GM21423 (cell line): ENCODE measurements at regions not wholly inside any gene's neighbourhood (a gene's known extent, or its start where the extent isn't known, plus 50 kb on each side); places are given as distances from the start of the nearest gene placed in this dataset.
A peak's percentile ranks its signal among the peaks of the same experiment; 100 is the strongest.
"Not testable (repeated sequence)": the region's sequence is repeated elsewhere in the genome, so short reads cannot be mapped to it uniquely, and the experiment has no call there.

Experiments used
- ATAC-seq: cut with Tn5 transposase; IDR thresholded peaks from one replicate; pipeline ENCODE4 v1.9.1; 2021; ENCODE audit warnings: mild to moderate bottlenecking, moderate library complexity; ENCODE audit not compliant: unreplicated experiment

DNA sequence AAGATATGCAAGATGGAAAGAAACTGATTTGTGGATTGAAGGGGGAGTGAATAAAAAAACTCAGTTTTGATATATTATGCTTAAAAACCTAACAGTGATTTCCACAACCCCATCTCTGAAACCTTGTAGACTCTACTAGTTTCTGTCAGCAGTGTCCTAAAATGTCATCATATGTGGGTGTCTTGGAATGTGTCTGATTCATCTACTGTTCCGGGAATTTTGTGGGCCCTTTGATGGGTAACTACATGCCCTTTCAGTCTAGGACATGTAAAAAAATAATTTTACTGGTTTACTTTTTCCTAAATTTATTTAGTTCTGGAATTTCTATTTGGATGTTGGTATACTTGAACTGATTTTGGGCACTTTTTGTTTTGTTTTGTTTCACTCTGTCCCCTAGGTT, 118.9 kb upstream of the NMUR2 start:
- no peak for ATAC-seq

- peak; percentile 67 for ATAC-seq
Measured at GRCh38 chr5:152527358-152528052, 122.4 kb upstream of the NMUR2 start.

DNA sequence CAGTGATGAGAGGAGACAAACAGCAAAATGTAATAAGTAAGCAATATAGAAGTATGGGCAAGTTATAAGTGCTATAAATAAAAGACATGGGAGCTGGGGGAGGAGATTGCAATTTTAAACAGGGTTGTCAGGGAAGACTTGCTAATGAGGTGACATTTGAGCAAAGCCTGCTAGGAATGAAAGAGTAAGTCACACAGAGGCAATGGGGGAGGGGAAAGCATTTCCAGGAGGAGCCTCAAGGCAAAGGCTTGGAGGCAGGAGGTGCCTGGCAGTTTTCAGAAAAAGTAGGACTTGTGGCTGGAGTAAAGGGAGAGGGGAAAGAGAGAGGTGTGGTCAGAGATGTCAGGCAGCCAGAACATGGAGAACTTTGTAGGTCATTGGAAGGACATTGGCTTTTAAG, 124.4 kb upstream of the NMUR2 start:
- ATAC-seq: no peak

DNA sequence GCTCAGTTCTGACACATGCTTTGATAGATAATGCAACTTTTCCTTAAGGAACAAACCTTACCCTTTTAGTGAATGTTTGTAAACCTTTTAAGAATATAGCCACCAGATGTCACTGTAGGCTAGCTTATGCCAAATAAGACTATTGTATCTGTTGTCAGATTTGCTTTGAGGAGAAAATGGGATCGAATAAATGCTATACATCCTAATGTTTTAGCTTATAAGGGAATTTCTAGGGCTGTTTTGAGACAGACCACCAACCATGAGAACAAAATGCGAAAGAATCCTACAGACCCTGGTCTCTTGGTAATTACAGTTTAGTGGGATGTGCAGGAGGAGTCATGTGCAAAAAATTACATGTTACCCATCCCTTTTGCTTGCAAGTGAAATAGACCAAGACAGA, 127.6 kb upstream of the NMUR2 start:
- no peak for ATAC-seq

GRCh38 chr5:152534641-152535040, 129.6 kb upstream of the NMUR2 start:
- no peak for ATAC-seq

GRCh38 chr5:152542741-152543140, 137.7 kb upstream of the NMUR2 start:
- no peak for ATAC-seq

DNA sequence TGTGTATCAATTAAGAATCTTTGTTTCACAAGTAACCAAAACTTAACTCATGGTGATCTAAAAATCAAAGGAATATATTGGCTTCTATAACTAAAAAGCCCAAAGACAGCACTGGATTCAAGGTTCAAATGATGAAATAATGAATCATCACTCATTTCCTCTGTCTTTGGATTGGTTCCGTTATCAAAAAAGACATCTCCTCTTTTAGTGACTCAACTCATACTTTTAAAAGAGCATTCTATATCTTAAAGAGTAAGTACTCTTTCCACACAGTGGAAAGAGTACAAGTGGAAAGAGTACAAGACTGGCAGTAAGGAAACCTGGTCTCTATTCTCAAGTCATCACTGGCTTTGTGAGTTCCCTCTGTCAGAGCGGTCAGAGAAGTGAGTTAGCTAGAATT, 141.4 kb upstream of the NMUR2 start:
- no peak for ATAC-seq

- ATAC-seq: no peak
Measured at GRCh38 chr5:152547202-152547601, 142.1 kb upstream of the NMUR2 start.

- ATAC-seq: no peak
Measured at GRCh38 chr5:152549709-152550108, 144.6 kb upstream of the NMUR2 start.

- ATAC-seq: peak; percentile 42
Measured at GRCh38 chr5:152551061-152551460, 146.0 kb upstream of the NMUR2 start.

DNA sequence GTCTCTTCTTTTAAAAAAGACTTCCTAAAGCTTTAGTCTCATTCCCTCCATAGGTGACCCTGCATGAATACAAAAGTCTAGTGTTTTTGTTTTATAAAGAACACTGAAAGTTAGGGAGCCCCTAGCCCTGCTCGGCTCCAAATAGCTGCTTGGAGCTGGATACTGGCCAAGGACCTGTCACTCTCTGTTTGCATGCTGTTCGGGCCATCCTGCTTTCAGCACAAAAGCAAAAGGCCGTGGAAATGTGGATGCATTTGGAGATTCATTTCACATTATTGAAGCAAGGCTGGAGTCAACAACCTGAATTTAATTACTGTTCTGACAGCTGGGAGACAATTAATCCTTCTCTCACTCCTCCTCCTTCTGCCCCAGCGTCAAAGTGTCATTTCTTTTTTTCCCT, 151.7 kb upstream of the NMUR2 start:
- no peak for ATAC-seq

DNA sequence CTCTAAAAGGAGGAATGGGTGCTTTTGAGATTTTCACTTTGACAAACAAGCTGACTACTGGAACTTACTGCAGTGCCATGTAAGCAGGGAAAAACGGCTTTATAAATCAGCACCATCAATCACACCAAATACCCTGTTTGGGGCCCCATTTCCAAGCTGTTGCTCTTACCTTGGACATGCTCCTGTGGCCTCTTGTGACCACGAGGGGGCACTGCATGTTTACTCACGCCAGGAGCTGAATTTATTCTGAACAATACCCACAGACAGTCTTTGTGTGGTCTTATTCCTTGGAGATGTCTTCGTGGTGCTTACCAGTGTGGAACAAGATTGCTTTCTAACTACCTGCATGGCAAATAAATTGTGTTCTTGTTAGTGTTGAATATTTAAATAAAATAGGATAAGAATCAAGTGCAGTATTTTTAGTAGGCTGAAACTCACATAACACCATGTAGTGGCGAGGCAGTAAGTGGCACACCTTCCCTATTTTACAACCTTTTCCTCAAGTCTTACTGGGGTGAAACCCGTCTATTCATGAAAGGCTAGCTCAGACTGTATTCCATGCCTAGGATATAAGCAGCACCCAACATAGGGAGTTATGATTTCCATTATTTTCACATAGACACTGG, 155.5 kb upstream of the NMUR2 start:
- ATAC-seq: no peak

GRCh38 chr5:152568016-152568415, 162.9 kb upstream of the NMUR2 start:
- ATAC-seq: no peak

DNA sequence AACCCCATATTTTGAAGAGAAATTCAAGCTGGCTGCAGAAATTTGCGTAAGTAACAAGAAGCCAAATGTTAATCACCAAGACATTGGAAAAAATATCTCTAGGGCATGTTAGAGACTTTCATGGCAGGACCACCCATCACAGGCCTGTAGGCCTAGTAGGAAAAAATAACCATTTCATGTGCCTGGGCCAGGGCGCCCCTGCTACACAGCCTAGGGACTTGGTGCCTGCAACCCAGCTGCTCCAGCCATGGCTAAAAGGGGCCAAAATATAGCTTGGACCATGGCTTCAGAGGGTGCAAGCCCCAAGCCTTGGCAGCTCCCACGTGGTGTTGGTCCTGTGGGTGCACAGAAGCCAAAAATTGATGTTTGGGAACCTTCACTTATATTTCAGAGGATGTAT, 167.7 kb upstream of the NMUR2 start:
- no peak for ATAC-seq

- no peak for ATAC-seq
Measured at GRCh38 chr5:152584103-152584502, 179.0 kb upstream of the NMUR2 start.

- no peak for ATAC-seq
Measured at GRCh38 chr5:152592416-152592815, 187.3 kb upstream of the NMUR2 start.

DNA sequence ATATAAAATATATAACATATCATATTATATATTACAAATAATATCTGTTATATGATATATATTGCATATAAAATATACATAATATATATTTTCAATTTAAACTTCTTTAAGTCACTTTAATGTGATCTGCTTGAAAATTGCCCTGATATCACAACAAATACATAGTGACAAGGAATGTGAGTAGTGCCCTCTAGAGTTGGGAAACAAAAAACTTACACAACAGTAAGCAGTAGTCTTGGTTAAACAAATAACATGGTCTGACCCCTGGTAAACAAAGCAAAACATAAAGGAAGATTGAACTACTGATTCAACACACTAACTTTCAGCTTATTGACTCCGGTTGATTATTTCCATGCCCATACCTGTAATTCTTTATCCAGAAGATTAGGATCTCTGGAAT, 188.3 kb upstream of the NMUR2 start:
- no peak for ATAC-seq

DNA sequence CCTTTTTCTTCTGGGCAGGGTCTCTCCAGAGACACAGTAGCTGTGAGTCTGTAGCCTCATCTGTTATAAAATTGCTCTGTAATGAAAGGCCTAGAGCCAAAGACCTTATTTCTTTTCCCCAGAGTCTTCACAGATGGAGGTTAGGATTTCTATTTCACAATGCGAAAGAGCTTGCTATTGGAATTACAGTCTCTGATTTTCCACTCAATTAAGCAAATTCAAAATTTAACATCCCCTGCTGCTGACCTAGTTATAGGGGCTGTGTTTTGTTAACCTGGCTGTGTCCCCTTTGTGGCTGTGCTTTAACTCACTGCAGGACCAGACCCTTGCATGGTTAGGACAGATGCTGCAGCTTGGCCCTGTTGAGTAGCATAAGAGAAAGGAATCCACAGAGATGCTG, 190.3 kb upstream of the NMUR2 start:
- ATAC-seq: no peak

GRCh38 chr5:152599096-152599495, 194.0 kb upstream of the NMUR2 start:
- no peak for ATAC-seq

GRCh38 chr5:152601806-152602732, 197.0 kb upstream of the NMUR2 start:
- no peak for ATAC-seq

DNA sequence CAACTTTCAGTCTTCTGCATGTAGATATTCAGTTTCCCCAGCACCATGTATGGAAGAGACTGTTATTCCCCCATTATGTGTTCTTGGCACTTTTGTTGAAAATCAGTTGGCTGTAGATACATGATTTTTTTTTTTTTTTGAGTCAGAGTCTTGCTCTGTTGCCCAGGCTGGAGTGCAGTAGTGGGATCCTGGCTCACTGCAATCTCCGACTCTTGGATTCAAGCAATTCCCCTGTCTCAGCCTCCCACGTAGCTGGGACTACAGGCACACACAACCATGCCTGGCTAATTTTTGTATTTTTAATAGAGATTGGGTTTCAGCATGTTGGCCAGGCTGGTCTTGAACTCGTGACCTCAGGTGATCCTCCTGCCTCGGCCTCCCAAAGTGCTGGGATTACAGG, 201.0 kb upstream of the NMUR2 start:
- ATAC-seq: not testable (repeated sequence)
